ENCODE measurements at regions not wholly inside any gene's neighbourhood (a gene's known extent, or its start where the extent isn't known, plus 50 kb on each side); places are given as distances from the start of the nearest gene placed in this dataset.

DNA sequence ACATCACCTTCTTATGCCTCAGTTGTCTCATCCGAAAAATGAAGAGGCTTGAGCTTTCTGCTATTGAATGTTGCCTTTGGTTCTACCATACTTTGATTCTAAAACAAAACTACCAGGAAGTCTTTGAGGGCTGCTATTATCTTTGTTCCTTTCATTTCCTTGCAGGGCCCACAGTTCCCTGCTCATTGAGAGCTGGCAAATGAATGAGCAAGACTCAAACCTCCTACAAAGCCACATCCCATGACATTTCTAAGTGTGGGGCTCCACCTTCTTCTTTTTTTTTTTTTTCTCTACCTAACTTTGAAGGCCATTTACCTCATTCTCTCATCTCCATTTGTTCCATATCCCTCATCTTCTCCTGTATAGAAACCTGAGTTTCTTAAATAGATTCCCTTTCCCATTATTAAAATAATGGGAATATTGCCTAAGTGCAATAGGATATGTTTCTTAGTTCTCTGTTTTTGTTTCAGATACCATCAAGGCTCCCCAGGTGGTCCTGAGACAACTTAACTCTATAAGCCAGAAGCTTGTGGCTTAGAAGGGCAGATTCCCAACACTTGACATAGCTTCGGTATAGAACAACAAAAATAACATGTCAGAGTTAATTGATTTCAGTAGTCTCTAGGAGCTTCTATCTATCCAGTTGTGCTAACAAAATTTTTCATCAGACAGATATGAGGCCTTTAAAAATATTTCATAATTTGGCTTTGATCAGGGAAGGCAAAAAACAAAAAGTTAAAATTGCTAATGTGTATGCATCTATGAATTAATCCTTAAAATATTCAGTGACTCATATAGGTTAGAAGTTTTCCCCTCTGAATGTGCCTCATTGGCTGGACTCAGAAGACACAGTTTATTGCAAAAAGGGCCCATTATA is 951.6 kb downstream of the TUSC7 start:
- no peak for TF ChIP-seq ZNF384 (IDR thresholded peaks at IDR 0.05)
- TF ChIP-seq, protein P1, sequence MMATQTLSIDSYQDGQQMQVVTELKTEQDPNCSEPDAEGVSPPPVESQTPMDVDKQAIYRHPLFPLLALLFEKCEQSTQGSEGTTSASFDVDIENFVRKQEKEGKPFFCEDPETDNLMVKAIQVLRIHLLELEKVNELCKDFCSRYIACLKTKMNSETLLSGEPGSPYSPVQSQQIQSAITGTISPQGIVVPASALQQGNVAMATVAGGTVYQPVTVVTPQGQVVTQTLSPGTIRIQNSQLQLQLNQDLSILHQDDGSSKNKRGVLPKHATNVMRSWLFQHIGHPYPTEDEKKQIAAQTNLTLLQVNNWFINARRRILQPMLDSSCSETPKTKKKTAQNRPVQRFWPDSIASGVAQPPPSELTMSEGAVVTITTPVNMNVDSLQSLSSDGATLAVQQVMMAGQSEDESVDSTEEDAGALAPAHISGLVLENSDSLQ (IDR thresholded peaks at IDR 0.05): no peak
- no peak for TF ChIP-seq ELF4 (IDR thresholded peaks at IDR 0.05)
- TF ChIP-seq HDGF (IDR thresholded peaks at IDR 0.05; ENCODE audit: borderline replicate concordance): no peak
- TF ChIP-seq BHLHE40 (IDR thresholded peaks at IDR 0.05; ENCODE audit: borderline replicate concordance): no peak
- no peak for TF ChIP-seq NFRKB (IDR thresholded peaks at IDR 0.05)
- no peak for TF ChIP-seq ARNT (IDR thresholded peaks at IDR 0.05)
- no peak for TF ChIP-seq L3MBTL2 (conservative IDR thresholded peaks at IDR 0.05)
- no peak for TF ChIP-seq FOXK2 (IDR thresholded peaks at IDR 0.05)
- no peak for TF ChIP-seq CTBP1 (IDR thresholded peaks at IDR 0.05; ENCODE audit: borderline replicate concordance)
- TF ChIP-seq TARDBP (IDR thresholded peaks at IDR 0.05): no peak
- no peak for TF ChIP-seq FOXA1 (IDR thresholded peaks at IDR 0.05)
- TF ChIP-seq FOXM1 (IDR thresholded peaks at IDR 0.05; ENCODE audit: borderline replicate concordance): no peak
- TF ChIP-seq SUZ12 (IDR thresholded peaks at IDR 0.05): no peak
- DNase-seq (ENCODE audit: extremely low spot score): no peak
- ChIA-PET POLR2A (no interaction called here), CTCF (interaction anchor here (0.6 kb wide), 1 partner anchor 222 kb away, joined by 4 read pairs; no protein-coding TSS in a partner anchor)

- no peak for DNase-seq (ENCODE audit: extremely low spot score)
- ChIA-PET POLR2A (no interaction called here), CTCF (no interaction called here)
- TF ChIP-seq ELF4 (IDR thresholded peaks at IDR 0.05) (no peak), NFRKB (IDR thresholded peaks at IDR 0.05) (no peak), LEF1 (IDR thresholded peaks at IDR 0.05; ENCODE audit: borderline replicate concordance) (no peak), SP1 (IDR thresholded peaks at IDR 0.05) (no peak), ARNT (IDR thresholded peaks at IDR 0.05) (no peak), FOXA1 (IDR thresholded peaks at IDR 0.05) (no peak), FOXM1 (IDR thresholded peaks at IDR 0.05; ENCODE audit: borderline replicate concordance) (no peak), SUZ12 (IDR thresholded peaks at IDR 0.05) (no peak), HDGF (IDR thresholded peaks at IDR 0.05; ENCODE audit: borderline replicate concordance) (no peak), TARDBP (IDR thresholded peaks at IDR 0.05) (no peak), CTBP1 (IDR thresholded peaks at IDR 0.05; ENCODE audit: borderline replicate concordance) (no peak), FOXK2 (IDR thresholded peaks at IDR 0.05) (no peak), BHLHE40 (IDR thresholded peaks at IDR 0.05; ENCODE audit: borderline replicate concordance) (no peak), ZNF384 (IDR thresholded peaks at IDR 0.05) (no peak), L3MBTL2 (conservative IDR thresholded peaks at IDR 0.05) (no peak)
These were observed 952.2 kb downstream of the TUSC7 start for GRCh38 chr3:117661818-117662095.

- ChIA-PET CTCF (no interaction called here), POLR2A (no interaction called here)
- TF ChIP-seq NFRKB (IDR thresholded peaks at IDR 0.05): no peak
- TF ChIP-seq, protein P1 (IDR thresholded peaks at IDR 0.05): no peak
- TF ChIP-seq FOXM1 (IDR thresholded peaks at IDR 0.05; ENCODE audit: borderline replicate concordance): no peak
- TF ChIP-seq CTBP1 (IDR thresholded peaks at IDR 0.05; ENCODE audit: borderline replicate concordance): no peak
- no peak for TF ChIP-seq L3MBTL2 (conservative IDR thresholded peaks at IDR 0.05)
- no peak for TF ChIP-seq ARNT (IDR thresholded peaks at IDR 0.05)
- no peak for TF ChIP-seq FOXK2 (IDR thresholded peaks at IDR 0.05)
- TF ChIP-seq TARDBP (IDR thresholded peaks at IDR 0.05): no peak
- TF ChIP-seq HDGF (IDR thresholded peaks at IDR 0.05; ENCODE audit: borderline replicate concordance): no peak
- TF ChIP-seq ELF4 (IDR thresholded peaks at IDR 0.05): no peak
- no peak for DNase-seq (ENCODE audit: extremely low spot score)
These were observed 955.7 kb downstream of the TUSC7 start for GRCh38 chr3:117665296-117665695.

DNA sequence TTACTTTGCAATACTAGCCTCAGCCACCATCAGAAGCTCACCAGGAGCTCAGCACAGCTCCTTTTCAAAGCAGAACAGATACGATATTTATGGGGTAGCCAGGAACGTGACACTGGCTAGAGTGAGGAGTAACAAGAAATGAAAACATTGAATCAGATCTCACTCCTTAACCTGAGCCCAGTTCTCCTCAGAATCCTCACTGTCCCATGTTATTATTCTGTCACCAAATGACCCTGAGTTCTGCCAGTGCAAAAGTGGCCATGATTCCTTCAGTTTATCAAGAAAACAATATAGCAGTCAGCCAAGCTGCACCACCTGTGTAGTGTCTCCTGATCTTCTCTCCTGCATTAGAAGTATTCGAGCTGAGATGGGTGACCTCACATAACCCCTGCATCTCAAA is 956.7 kb downstream of the TUSC7 start:
- ChIA-PET POLR2A (interaction anchor here (1.1 kb wide), 1 partner anchor 9 kb away, joined by 3 read pairs; no protein-coding TSS in a partner anchor), CTCF (interaction anchor here (0.8 kb wide), 1 partner anchor 14 kb away, joined by 3 read pairs; no protein-coding TSS in a partner anchor)
- DNase-seq (ENCODE audit: extremely low spot score): no peak
- TF ChIP-seq ELF4 (IDR thresholded peaks at IDR 0.05): no peak

- POLR2A ChIA-PET: interaction anchor here (1.1 kb wide), 1 partner anchor 9 kb away, joined by 3 read pairs; no protein-coding TSS in a partner anchor
- DNase-seq (ENCODE audit: extremely low spot score): peak; percentile 12
- CTCF ChIA-PET: interaction anchor here (0.8 kb wide), 1 partner anchor 14 kb away, joined by 3 read pairs; no protein-coding TSS in a partner anchor
- TF ChIP-seq ZNF384 (IDR thresholded peaks at IDR 0.05): no peak
These were observed 957.2 kb downstream of the TUSC7 start for GRCh38 chr3:117666812-117667211.

GRCh38 chr3:117669774-117670173 is 960.2 kb downstream of the TUSC7 start:
- POLR2A ChIA-PET: no interaction called here
- DNase-seq (ENCODE audit: extremely low spot score): no peak
- CTCF ChIA-PET: interaction anchor here (0.6 kb wide), 1 partner anchor 125 kb away, joined by 4 read pairs; no protein-coding TSS in a partner anchor
- TF ChIP-seq BHLHE40 (IDR thresholded peaks at IDR 0.05; ENCODE audit: borderline replicate concordance) (no peak), FOXK2 (IDR thresholded peaks at IDR 0.05) (no peak), HDGF (IDR thresholded peaks at IDR 0.05; ENCODE audit: borderline replicate concordance) (no peak), FOXA1 (IDR thresholded peaks at IDR 0.05) (no peak)

DNA sequence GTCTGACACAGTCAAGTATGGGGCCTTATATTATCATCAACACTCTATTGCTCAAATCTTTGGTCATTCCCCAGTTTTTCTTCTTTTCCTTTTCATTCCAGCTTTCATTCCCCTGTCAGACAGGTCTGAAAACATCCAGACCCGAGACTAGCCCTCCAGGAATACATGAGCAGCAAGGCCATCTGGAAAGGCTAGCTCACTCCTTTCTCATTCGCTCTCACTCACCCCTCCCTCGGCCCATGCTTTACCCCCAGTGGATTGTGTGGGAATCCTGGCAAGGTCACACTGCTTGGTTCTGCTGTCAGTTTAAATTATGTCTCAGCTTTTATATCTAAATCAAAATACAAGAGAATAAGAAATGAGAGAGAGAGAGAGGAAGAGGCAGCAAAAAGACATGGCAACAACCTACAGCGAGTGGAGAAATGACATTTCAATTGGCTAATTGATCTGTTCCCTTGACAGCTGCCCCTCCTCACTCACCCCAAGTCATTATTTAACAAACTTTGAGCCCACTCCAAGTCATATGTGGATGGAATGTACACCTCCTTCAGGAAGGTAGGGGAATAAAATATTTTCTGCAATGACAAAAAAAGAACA is 962.2 kb downstream of the TUSC7 start:
- ChIA-PET CTCF (no interaction called here), POLR2A (no interaction called here)

More for the DNA sequence above, 962.2 kb downstream of the TUSC7 start:
- TF ChIP-seq ARNT (IDR thresholded peaks at IDR 0.05): no peak
- no peak for TF ChIP-seq LEF1 (IDR thresholded peaks at IDR 0.05; ENCODE audit: borderline replicate concordance)
- TF ChIP-seq BHLHE40 (IDR thresholded peaks at IDR 0.05; ENCODE audit: borderline replicate concordance): no peak
- no peak for TF ChIP-seq FOXK2 (IDR thresholded peaks at IDR 0.05)
- TF ChIP-seq, protein P1 (IDR thresholded peaks at IDR 0.05): no peak
- no peak for TF ChIP-seq HDGF (IDR thresholded peaks at IDR 0.05; ENCODE audit: borderline replicate concordance)
- no peak for TF ChIP-seq L3MBTL2 (conservative IDR thresholded peaks at IDR 0.05)
- no peak for TF ChIP-seq SP1 (IDR thresholded peaks at IDR 0.05)
- TF ChIP-seq FOXA1 (IDR thresholded peaks at IDR 0.05): no peak
- TF ChIP-seq ZNF384 (IDR thresholded peaks at IDR 0.05): no peak
- no peak for DNase-seq (ENCODE audit: extremely low spot score)
